AG04450 (cell line): ENCODE measurements at regions not wholly inside any gene's neighbourhood (a gene's known extent, or its start where the extent isn't known, plus 50 kb on each side); places are given as distances from the start of the nearest gene placed in this dataset.
A peak's percentile ranks its signal among the peaks of the same experiment; 100 is the strongest.
"Not testable (repeated sequence)": the region's sequence is repeated elsewhere in the genome, so short reads cannot be mapped to it uniquely, and the experiment has no call there.

Source experiments
- CTCF ChIA-PET: fragments of 300-600, 350-600 bp; formaldehyde crosslinking; extraction: SDS; loops from one replicate; lab custom pipeline; 2022; ENCODE audit warnings: antibody characterized with exemption, inconsistent platforms; lab: Charles Lee
- POLR2A ChIA-PET: fragments of 350-600 bp; formaldehyde crosslinking; extraction: SDS; loops from one replicate; lab custom pipeline; 2021; ENCODE audit warnings: antibody characterized with exemption, inconsistent platforms; lab: Yijun Ruan, JAX
- DNase-seq: peaks from one replicate; pipeline ENCODE4 v3.0.0-alpha.2; 2011; ENCODE audit warnings: low read depth, low spot score
- H3K27ac ChIP-seq: one replicate; pipeline ENCODE4 v1.5.1; 2012; ENCODE audit warnings: low read depth, low read length, control low read depth
- H3K27me3 ChIP-seq: one replicate; pipeline ENCODE4 v1.6.0; 2012; ENCODE audit warnings: low read length; ENCODE audit not compliant: control insufficient read depth, insufficient read depth
- H3K4me3 ChIP-seq: 2 replicates; pipeline ENCODE4 v1.5.1; 2011; ENCODE audit warnings: mild to moderate bottlenecking, low read depth, low read length, control low read depth
- H3K9me3 ChIP-seq: 2 replicates; pipeline ENCODE4 v1.5.1; 2012; ENCODE audit warnings: low read length; ENCODE audit not compliant: control insufficient read depth, insufficient read depth

DNA sequence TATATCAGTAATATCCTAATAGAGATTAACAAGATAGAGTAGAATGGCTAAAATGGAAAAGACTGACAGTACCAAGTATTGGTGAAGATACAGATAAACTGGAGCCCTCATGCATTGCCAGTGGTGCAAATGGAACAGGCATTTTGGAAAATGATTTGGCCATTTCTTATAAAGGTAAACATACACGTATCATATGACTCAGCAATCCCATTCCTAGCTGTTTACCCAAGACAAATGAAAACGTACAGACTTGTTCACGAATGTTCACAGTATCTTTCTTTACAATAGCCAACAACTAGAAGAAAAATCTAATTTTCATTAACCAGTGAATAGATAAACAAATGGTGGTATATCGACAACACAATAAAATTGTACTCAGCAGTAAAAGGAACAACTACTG, 86.4 kb downstream of the FOXD4L6 start:
- CTCF ChIA-PET, DNase-seq, H3K9me3 ChIP-seq, H3K27ac ChIP-seq, POLR2A ChIA-PET, H3K27me3 ChIP-seq, H3K4me3 ChIP-seq: not testable (repeated sequence)

GRCh38 chr9:41040705-41041342, 87.7 kb downstream of the FOXD4L6 start:
- H3K27ac ChIP-seq, H3K9me3 ChIP-seq, H3K27me3 ChIP-seq, POLR2A ChIA-PET, DNase-seq, H3K4me3 ChIP-seq, CTCF ChIA-PET: not testable (repeated sequence)

GRCh38 chr9:41035276-41035675, 93.2 kb downstream of the FOXD4L6 start:
- H3K4me3 ChIP-seq, POLR2A ChIA-PET, H3K9me3 ChIP-seq, CTCF ChIA-PET, H3K27me3 ChIP-seq, DNase-seq: not testable (repeated sequence)
- H3K27ac ChIP-seq, result peak overlapping the region; percentile 42

DNA sequence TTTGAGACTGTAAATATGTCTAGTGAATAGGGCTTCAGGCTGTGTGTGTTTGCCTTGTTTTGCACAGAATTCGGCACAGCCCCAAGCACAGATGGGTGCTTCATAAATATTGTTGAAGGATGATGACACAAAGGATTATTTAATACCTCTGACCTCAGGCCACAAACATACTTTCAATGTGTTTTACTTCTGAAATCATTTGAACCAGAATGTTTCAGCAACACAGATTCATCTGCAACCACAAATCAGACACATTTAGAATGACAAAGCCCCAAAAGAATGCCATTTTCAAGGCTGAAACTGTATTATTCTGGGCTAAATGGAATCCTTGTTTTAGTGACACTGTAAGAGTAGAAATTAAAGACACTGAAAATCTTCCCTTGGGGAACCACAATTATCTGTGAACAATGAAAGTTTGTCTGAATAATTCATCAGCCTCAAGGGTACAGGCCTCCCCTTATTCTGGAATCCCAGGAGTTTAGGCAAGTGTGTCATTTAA, 93.7 kb downstream of the FOXD4L6 start:
- POLR2A ChIA-PET, H3K4me3 ChIP-seq, H3K9me3 ChIP-seq, CTCF ChIA-PET, H3K27me3 ChIP-seq: not testable (repeated sequence)
- peak; percentile 57 for DNase-seq
- H3K27ac ChIP-seq, result peak overlapping the region; percentile 48

GRCh38 chr9:41033877-41034276, 94.6 kb downstream of the FOXD4L6 start:
- POLR2A ChIA-PET, H3K27me3 ChIP-seq, H3K9me3 ChIP-seq, DNase-seq, H3K4me3 ChIP-seq, CTCF ChIA-PET, H3K27ac ChIP-seq: not testable (repeated sequence)

DNA sequence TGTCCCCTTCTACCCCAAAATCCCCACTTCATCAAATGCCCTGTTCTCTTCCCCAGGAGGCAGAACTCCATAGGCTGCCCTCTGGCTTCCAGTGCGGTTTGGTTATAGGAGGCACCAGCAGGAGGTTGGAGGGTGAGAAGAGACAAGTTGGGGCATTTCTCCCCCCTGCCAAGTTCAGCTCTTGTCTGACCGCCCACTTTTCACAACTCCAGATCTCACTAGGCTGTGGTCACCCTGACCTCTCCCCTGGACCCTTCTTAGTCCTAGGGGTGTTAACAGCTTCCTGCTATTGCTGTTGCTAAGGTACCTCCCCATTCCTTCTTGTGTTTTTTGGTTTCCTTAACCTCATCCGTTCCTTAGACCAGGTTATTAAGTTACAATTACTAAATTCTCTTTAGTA, 95.1 kb downstream of the FOXD4L6 start:
- H3K4me3 ChIP-seq, CTCF ChIA-PET, H3K9me3 ChIP-seq, H3K27me3 ChIP-seq, POLR2A ChIA-PET, H3K27ac ChIP-seq, DNase-seq: not testable (repeated sequence)

GRCh38 chr9:41026912-41027676, 101.4 kb downstream of the FOXD4L6 start:
- POLR2A ChIA-PET, CTCF ChIA-PET: not testable (repeated sequence)

GRCh38 chr9:41022365-41022764, 106.1 kb downstream of the FOXD4L6 start:
- DNase-seq, H3K9me3 ChIP-seq, POLR2A ChIA-PET, CTCF ChIA-PET, H3K27ac ChIP-seq, H3K4me3 ChIP-seq, H3K27me3 ChIP-seq: not testable (repeated sequence)

More at GRCh38 chr9:41026912-41027676, 101.4 kb downstream of the FOXD4L6 start:
- DNase-seq, H3K4me3 ChIP-seq, H3K9me3 ChIP-seq, H3K27me3 ChIP-seq, H3K27ac ChIP-seq: not testable (repeated sequence)

DNA sequence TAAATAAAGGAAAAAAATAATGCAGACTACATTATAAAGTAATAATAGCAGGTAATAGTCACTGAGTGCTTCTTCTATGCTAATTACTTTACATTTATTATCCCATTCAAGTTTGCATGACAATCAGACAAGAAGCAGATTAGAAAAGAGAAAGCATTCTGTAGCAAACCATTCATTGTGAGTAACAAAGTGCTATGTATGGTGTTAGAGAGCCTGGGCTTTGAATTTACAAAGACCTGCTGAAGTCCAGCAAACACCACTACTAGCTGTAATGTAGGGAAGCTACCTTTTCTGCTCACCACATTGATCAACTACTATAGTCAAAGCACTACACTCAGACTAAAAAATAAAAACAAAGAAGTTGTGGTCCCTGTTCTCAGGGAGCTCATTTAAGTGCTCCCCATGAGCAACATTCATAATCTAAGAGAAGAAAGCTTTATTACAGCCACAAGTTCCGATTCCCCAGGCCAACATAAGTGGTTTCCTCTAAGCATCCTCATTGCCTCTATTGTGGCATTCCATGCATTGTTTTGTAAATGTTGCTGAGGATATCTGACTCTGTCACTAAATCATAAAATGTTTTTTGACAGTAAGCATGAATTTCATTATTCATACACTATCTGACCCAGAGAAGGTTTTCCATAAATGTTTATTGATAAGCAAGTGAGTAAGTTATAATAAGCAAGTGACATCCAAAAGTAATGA, 108.5 kb downstream of the FOXD4L6 start:
- CTCF ChIA-PET, DNase-seq, H3K27me3 ChIP-seq, H3K9me3 ChIP-seq, H3K4me3 ChIP-seq, H3K27ac ChIP-seq, POLR2A ChIA-PET: not testable (repeated sequence)

DNA sequence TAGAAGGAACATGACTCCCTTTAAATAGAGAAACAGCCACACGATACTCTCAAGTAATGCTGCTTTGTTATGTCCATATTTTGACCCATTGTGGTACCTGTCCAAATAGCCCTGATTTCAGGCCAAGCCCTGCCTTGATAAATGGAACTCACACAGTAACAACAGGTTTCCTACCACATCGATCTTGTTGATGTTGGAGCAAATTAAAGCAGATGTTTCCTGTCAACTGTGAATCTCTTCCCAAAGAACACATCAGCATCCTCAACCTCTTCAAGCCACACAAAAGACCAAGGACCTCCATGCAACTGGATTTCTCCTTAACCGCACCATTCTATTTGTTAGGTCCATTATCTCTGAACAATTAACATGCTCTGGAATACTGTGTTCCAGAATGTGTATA, 109.5 kb downstream of the FOXD4L6 start:
- H3K4me3 ChIP-seq, H3K27me3 ChIP-seq, H3K27ac ChIP-seq, DNase-seq, H3K9me3 ChIP-seq, CTCF ChIA-PET, POLR2A ChIA-PET: not testable (repeated sequence)

DNA sequence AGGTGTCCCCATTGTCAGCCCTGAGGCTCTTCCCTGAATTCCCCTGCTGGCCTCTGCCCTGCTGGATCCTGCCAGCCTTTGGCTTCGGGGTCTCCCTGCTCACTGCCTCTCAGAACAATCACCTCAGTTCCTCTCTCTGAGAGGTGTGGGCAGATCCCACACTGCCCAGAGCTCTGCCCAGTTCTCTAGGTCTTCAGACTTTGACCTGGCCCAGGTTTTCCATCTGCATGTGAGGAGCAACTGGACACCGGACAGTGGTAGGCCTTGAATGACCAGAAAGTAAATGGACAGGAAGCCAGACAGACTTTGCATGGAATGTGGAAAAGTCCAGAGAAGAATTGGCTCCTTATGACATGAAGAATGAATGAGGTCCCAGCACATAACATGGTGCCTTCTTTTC, 111.8 kb downstream of the FOXD4L6 start:
- DNase-seq, CTCF ChIA-PET, H3K27ac ChIP-seq, H3K4me3 ChIP-seq, H3K27me3 ChIP-seq, POLR2A ChIA-PET, H3K9me3 ChIP-seq: not testable (repeated sequence)
